HG02981 (cell line): ENCODE measurements at regions not wholly inside any gene's neighbourhood (a gene's known extent, or its start where the extent isn't known, plus 50 kb on each side); places are given as distances from the start of the nearest gene placed in this dataset.

Experiments used
- ATAC-seq: cut with Tn5 transposase; IDR thresholded peaks from one replicate; pipeline ENCODE4 v1.9.1; 2021; ENCODE audit warnings: mild to moderate bottlenecking, moderate library complexity; ENCODE audit not compliant: unreplicated experiment

- ATAC-seq: no peak
These were observed 238.5 kb downstream of the LTN1 start for GRCh38 chr21:28754127-28754611.

- no peak for ATAC-seq
These were observed 240.5 kb downstream of the LTN1 start for GRCh38 chr21:28752131-28752530.

GRCh38 chr21:28751176-28751575 lies 241.5 kb downstream of the LTN1 start:
- no peak for ATAC-seq

GRCh38 chr21:28750565-28750964 lies 242.1 kb downstream of the LTN1 start:
- ATAC-seq: no peak

GRCh38 chr21:28749536-28749935 lies 243.1 kb downstream of the LTN1 start:
- no peak for ATAC-seq

- ATAC-seq: no peak
These were observed 245.2 kb downstream of the LTN1 start for GRCh38 chr21:28747464-28747863.

GRCh38 chr21:28746166-28746565 lies 246.5 kb downstream of the LTN1 start:
- ATAC-seq: no peak

GRCh38 chr21:28745131-28746016 lies 247.3 kb downstream of the LTN1 start:
- ATAC-seq: peak; percentile 81

- ATAC-seq: no peak
These were observed 249.0 kb downstream of the LTN1 start for GRCh38 chr21:28743723-28744122.

- ATAC-seq: no peak
These were observed 250.2 kb downstream of the LTN1 start for GRCh38 chr21:28742527-28742926.

GRCh38 chr21:28740125-28740524 lies 252.6 kb downstream of the LTN1 start:
- ATAC-seq: no peak

- ATAC-seq: no peak
These were observed 253.8 kb downstream of the LTN1 start for GRCh38 chr21:28738882-28739281.

- no peak for ATAC-seq
These were observed 254.3 kb downstream of the LTN1 start for GRCh38 chr21:28738420-28738704.

GRCh38 chr21:28737674-28738419 lies 254.8 kb downstream of the LTN1 start:
- ATAC-seq: no peak

- ATAC-seq: no peak
These were observed 258.0 kb downstream of the LTN1 start for GRCh38 chr21:28734522-28735175.

- no peak for ATAC-seq
These were observed 260.9 kb downstream of the LTN1 start for GRCh38 chr21:28731700-28732321.

GRCh38 chr21:28729887-28730286 lies 262.8 kb downstream of the LTN1 start:
- ATAC-seq: no peak

- no peak for ATAC-seq
These were observed 264.9 kb downstream of the LTN1 start for GRCh38 chr21:28727809-28728208.

GRCh38 chr21:28725396-28725795 lies 267.3 kb downstream of the LTN1 start:
- no peak for ATAC-seq

- no peak for ATAC-seq
These were observed 269.0 kb downstream of the LTN1 start for GRCh38 chr21:28723646-28724045.

GRCh38 chr21:28719723-28720122 lies 273.0 kb downstream of the LTN1 start:
- ATAC-seq: no peak
